ENCODE measurements at regions not wholly inside any gene's neighbourhood (a gene's known extent, or its start where the extent isn't known, plus 50 kb on each side); places are given as distances from the start of the nearest gene placed in this dataset.
"Not testable (repeated sequence)": the region's sequence is repeated elsewhere in the genome, so short reads cannot be mapped to it uniquely, and the experiment has no call there.

DNA sequence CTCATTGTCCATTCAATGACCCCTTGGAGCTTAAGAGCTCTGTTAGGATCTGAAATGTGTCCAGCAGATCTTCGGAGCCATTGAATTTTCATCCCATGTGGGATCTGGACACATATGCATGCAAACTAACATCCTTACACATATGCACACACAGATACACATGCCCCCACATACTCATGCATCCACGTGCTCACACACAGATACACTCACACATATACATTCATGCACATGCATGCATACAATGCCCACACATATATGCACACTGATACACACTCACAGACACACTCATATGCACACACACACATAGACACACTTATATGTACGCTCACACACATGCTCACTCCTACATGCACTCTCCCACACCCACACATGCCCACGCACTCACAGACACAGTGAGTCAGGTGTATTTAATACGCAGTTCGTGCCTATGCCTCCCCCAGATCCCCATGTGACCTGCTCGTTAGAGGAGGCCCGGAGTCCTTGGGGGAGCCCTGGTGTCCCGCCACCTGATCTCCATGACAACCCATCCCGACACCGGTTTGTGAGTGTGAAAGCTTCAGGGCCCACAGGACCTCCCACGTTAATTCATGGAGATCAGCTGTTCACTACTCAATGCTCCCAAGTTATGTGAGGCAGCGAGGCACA lies 121.9 kb upstream of the SULF2 start:
- H3K4me1 Mint-ChIP-seq (ENCODE audit: low read depth) = no peaks in the 10 kb centered on the region
- H3K9me3 Mint-ChIP-seq = no peaks in the 10 kb centered on the region
- H3K4me3 Mint-ChIP-seq = no peak overlapping the region
- no peaks in the 10 kb centered on the region for H3K36me3 Mint-ChIP-seq (ENCODE audit: low read depth)
- no peaks in the 10 kb centered on the region for H3K27me3 Mint-ChIP-seq (ENCODE audit: low read depth)
- H3K27ac Mint-ChIP-seq = no peak overlapping the region

DNA sequence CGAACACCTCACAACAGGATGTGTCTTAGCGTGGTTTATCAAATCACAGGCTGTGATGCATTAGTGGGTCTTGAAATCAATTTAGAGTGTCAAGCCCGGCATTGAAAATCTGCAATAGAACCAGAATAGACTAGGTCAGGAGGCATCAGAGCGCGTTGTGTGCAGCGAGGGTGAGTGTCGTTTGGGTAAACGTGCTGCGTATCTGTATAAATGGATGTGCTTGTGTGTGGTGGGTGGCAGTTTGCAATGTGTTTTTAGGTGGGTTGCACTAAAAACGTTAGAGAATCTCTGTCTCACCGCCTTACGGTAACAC lies 121.0 kb upstream of the SULF2 start:
- H3K4me3 Mint-ChIP-seq = no peak overlapping the region
- H3K36me3 Mint-ChIP-seq (ENCODE audit: low read depth) = no peaks in the 10 kb centered on the region
- no peaks in the 10 kb centered on the region for H3K4me1 Mint-ChIP-seq (ENCODE audit: low read depth)
- H3K9me3 Mint-ChIP-seq = no peaks in the 10 kb centered on the region
- H3K27ac Mint-ChIP-seq = no peak overlapping the region
- no peaks in the 10 kb centered on the region for H3K27me3 Mint-ChIP-seq (ENCODE audit: low read depth)

DNA sequence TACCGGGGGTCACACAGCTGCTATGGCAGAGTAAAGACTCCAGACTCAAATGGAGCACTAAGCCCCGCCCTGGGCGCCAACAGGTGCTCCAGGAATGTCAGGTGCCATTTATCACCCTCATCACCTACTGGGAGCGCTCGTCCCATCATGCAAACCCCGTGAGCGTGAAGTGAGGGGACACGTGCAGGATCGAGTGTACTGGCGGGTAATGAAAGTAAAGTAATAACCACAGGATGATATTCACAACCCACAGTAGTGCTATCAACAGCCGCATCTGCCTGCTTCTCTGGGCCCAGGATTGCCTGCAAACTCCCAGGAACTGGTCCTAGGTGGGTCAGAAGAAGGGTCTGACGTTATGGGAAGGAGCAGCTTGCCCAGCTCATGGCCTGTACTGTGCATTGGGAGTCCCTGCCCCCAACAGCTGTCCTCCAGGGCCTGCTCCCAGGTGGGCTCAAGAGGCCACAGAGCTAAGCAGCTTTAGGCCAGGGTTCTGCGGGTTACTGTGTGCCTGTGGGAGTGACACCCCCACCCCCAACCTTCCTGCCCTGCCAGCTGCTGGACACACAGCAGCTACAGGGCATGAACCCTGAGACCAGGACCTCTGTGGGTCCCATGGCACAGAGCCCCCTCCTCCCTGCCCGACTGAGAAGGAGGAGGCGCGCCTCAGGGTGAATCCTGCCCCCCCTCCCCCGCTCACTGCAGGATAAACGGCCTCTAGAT lies 120.5 kb upstream of the SULF2 start:
- Mint-ChIP-seq H3K4me1 (ENCODE audit: low read depth) (no peaks in the 10 kb centered on the region), H3K9me3 (no peaks in the 10 kb centered on the region), H3K27ac (no peak overlapping the region), H3K36me3 (ENCODE audit: low read depth) (no peaks in the 10 kb centered on the region), H3K27me3 (ENCODE audit: low read depth) (no peaks in the 10 kb centered on the region), H3K4me3 (no peak overlapping the region)

DNA sequence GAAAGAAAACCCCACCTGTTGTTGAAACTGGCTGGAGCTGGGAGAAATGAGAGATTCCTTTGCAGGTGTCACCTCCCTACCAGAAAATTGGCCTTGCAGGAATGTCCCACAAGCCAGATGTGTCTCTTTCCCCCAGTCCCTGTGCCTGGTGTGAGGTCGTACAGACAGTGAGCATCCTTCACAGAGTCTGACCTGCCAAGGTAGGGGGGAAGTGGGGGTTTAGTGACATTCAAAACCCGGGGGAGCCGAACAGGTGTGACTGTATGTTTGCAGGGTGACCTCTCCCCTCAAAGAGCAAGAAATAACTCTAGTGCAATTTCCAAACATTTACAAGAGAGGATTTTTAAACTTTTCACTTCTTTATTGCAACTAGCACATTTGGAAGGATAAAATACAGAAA lies 117.7 kb upstream of the SULF2 start:
- H3K4me3 Mint-ChIP-seq; H3K9me3 Mint-ChIP-seq; H3K27ac Mint-ChIP-seq; H3K27me3 Mint-ChIP-seq (ENCODE audit: low read depth); H3K4me1 Mint-ChIP-seq (ENCODE audit: low read depth); H3K36me3 Mint-ChIP-seq (ENCODE audit: low read depth): not testable (repeated sequence)

DNA sequence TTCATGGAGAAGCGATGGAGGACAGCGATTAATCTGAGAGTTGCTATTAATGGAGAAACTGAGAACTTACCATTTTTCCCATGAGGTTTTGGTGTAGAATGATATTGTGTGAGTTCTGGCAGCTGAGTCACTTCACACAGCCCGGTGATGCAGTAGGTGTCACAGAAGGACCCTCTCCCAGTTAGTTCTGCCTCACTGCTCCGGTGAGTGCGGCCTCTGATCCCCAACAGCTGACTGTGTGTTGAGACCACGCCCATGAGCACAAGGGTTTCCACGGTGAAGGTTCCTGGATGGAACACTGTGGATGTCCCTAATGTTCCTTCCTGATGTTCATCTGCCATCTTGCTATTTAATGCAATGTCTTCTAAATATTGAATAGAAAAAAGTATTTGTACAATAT lies 114.0 kb upstream of the SULF2 start:
- H3K4me1 Mint-ChIP-seq (ENCODE audit: low read depth); H3K36me3 Mint-ChIP-seq (ENCODE audit: low read depth); H3K4me3 Mint-ChIP-seq; H3K27me3 Mint-ChIP-seq (ENCODE audit: low read depth); H3K27ac Mint-ChIP-seq; H3K9me3 Mint-ChIP-seq: not testable (repeated sequence)

DNA sequence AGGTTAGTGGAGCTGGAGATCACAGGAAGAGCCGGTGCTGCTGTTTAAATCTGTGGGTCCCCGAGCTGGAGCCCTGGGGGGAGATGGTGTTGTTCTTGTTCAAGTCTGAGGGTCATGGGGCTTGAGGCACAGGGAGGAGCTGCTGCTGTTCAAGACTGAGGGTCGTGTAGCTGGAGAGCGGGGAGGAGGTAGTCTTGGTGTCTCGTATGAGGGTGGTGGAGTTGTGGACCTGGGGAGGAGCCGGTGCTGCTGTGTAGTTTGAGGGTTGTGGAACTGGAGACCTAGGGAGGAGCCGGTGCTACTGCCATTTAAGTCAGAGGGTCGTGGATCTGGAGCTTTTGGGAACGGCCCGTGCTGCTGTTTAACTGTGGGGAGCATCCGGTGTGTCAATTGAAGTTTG lies 112.2 kb upstream of the SULF2 start:
- no peaks in the 10 kb centered on the region for H3K4me1 Mint-ChIP-seq (ENCODE audit: low read depth)
- H3K27me3 Mint-ChIP-seq (ENCODE audit: low read depth) = no peaks in the 10 kb centered on the region
- no peaks in the 10 kb centered on the region for H3K9me3 Mint-ChIP-seq
- no peaks in the 10 kb centered on the region for H3K36me3 Mint-ChIP-seq (ENCODE audit: low read depth)
- no peak overlapping the region for H3K27ac Mint-ChIP-seq
- H3K4me3 Mint-ChIP-seq = no peak overlapping the region

DNA sequence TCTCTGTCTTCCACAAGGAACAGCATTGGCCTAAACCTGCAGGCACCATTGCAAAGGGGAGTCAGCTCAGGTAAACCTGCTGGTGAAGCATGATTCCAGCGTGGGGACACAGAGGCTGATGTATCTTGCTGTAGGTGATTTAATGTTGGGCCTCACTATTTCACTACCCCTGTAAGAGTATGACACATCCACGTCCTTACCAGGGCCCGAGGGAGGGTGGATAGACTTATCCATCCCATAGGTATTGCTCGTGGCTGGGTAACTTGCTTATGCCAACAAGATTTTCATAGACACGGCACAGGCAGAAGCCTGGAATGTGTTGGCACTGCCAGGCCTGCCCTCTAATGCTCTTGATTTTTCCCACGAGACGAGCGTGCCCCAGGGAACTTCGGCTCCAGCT lies 107.4 kb upstream of the SULF2 start:
- not testable (repeated sequence) for H3K9me3 Mint-ChIP-seq; H3K4me1 Mint-ChIP-seq (ENCODE audit: low read depth); H3K4me3 Mint-ChIP-seq; H3K27ac Mint-ChIP-seq; H3K36me3 Mint-ChIP-seq (ENCODE audit: low read depth); H3K27me3 Mint-ChIP-seq (ENCODE audit: low read depth)

DNA sequence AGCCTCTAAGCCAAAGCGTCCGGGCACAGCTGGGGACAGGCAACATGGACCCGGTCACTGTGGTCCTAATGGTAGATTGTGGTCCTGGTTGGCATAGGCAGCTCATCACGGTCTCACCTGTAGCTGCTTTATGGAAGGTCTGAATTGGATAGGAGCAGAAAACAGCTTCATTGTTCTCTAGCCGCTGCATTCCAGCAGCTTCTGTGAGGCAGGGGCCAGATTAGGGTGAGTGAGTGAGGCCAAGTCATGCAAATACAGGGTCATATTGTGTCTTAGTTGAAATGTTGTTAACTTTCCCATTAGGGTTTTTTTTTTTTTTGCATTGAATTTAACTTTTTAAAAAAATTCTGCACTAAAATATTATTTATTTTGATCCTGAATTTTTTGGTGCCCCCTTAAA lies 105.4 kb upstream of the SULF2 start:
- not testable (repeated sequence) for H3K4me1 Mint-ChIP-seq (ENCODE audit: low read depth); H3K36me3 Mint-ChIP-seq (ENCODE audit: low read depth); H3K9me3 Mint-ChIP-seq; H3K27ac Mint-ChIP-seq; H3K4me3 Mint-ChIP-seq; H3K27me3 Mint-ChIP-seq (ENCODE audit: low read depth)

DNA sequence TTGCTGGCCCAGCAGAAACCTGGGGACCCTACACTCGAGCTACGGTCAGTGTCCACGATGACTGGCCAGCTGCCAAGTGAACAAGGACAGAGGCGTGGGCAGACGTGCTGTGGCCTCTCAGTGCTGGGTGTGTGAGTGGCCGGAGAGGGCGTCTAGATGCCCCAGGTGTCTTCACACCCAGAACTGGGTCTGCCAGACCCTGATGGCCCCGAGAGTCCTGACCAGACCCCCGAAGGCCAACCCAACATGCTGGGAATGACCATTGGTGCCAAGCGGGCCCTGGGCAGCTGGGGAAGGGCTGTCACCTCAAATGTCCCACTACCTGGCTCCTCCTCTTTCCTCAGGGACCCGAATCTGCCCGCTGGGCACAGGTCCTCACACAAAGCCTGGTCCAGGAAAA lies 104.5 kb upstream of the SULF2 start:
- H3K27me3 Mint-ChIP-seq (ENCODE audit: low read depth); H3K4me3 Mint-ChIP-seq; H3K4me1 Mint-ChIP-seq (ENCODE audit: low read depth); H3K36me3 Mint-ChIP-seq (ENCODE audit: low read depth); H3K27ac Mint-ChIP-seq; H3K9me3 Mint-ChIP-seq: not testable (repeated sequence)

DNA sequence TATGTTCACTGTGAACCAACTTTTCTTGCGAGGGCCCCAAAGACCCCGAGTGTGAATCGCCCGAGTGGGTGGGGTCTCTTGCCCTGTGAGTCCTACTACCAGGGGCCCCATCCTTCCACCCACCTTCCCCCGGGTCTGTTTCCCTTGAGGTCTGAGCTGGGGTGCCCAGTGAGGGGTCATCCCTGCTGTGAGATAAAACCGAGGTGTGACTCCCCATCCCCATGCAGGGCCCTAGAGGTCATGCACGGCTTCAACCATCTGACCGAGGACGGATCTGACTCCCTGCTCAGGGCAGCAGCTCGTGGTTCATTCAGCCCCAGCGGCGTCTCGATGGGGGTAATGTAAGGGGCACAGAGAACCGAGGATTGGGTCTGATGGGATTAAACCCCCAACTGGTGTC lies 103.1 kb upstream of the SULF2 start:
- Mint-ChIP-seq H3K36me3 (ENCODE audit: low read depth) (no peaks in the 10 kb centered on the region), H3K9me3 (no peaks in the 10 kb centered on the region), H3K27ac (no peak overlapping the region), H3K4me1 (ENCODE audit: low read depth) (no peaks in the 10 kb centered on the region), H3K27me3 (ENCODE audit: low read depth) (no peaks in the 10 kb centered on the region), H3K4me3 (no peak overlapping the region)

DNA sequence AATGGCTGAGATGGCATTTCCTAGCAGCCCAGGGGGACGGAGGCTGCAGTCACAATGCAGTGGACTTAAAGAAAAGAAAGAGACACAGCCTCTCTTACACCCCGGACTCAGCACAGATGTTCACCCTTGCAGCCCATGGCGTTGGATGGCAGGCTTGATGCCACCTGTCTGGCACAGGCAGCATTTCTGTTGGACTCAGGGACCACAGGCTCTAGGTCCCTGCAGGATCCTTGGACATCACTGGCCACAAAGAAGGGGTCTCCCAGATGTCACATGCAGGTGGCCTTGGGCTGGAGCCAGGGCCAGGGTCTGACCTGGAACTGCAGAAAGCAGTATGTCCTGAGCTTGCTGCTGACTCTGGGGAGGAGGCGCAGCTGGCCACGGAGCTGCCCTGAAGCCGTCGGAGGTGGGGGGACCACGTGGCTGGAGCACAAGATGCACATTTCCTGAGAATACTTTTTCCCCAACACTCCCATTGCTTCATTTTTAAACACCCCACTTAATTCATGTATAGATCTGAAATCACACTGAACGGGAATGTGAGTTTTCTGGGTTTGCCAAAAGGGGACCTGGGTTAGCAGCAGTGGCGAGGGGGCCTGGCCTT lies 102.3 kb upstream of the SULF2 start:
- Mint-ChIP-seq H3K4me3 (no peak overlapping the region), H3K36me3 (ENCODE audit: low read depth) (no peaks in the 10 kb centered on the region), H3K27ac (no peak overlapping the region), H3K27me3 (ENCODE audit: low read depth) (no peaks in the 10 kb centered on the region), H3K9me3 (no peaks in the 10 kb centered on the region), H3K4me1 (ENCODE audit: low read depth) (no peaks in the 10 kb centered on the region)

DNA sequence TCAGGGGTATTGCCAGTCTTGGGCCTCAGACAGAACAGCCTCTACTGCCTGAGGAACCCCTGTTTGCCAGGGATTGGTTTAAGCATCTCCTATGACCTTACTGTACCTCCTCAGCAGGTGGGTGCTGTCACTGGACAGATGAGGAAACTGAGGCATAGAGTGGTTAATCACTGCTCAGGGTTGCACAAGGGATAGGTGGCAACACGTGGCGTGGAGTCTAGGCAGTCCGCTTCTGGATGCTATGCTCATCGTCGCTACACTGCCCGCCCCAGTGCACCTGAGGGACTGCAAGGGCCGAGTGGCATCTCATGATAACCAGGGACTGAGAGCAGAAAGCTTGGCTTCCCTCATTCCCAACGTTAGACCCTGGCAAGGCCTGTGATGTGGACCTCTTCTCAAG lies 101.8 kb upstream of the SULF2 start:
- no peaks in the 10 kb centered on the region for H3K4me1 Mint-ChIP-seq (ENCODE audit: low read depth)
- H3K27ac Mint-ChIP-seq = no peak overlapping the region
- H3K4me3 Mint-ChIP-seq = no peak overlapping the region
- H3K9me3 Mint-ChIP-seq = no peaks in the 10 kb centered on the region
- no peaks in the 10 kb centered on the region for H3K27me3 Mint-ChIP-seq (ENCODE audit: low read depth)
- no peaks in the 10 kb centered on the region for H3K36me3 Mint-ChIP-seq (ENCODE audit: low read depth)

DNA sequence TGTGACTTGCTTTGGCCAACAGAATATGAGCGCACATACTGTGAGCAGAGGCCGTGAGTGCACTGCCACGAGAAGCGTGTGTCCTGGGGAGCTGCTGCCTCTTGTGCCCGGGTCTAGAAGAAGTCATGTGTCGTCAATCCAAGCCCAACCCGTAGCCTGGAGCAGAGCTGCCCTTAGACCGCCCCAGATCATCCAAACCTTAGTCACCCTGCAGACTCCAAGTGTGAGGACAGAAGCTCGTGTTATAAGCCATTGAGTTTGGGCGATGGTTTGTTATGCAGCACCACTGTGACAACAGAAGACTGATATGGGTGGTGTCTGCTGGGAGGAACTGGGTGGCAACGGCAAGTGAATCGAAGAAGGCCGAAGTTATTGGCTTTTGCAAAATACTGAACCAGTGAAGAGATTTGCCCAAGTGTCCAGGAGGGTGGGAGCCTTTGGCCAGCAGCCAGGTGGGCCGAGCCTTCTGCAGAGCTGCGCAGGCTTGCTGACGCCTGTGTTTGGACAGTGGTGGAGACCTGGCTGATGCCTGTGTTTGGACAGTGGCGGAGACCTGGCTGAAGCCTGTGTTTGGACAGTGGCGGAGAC lies 101.3 kb upstream of the SULF2 start:
- no peak overlapping the region for H3K27ac Mint-ChIP-seq
- no peaks in the 10 kb centered on the region for H3K4me1 Mint-ChIP-seq (ENCODE audit: low read depth)
- no peaks in the 10 kb centered on the region for H3K9me3 Mint-ChIP-seq

DNA sequence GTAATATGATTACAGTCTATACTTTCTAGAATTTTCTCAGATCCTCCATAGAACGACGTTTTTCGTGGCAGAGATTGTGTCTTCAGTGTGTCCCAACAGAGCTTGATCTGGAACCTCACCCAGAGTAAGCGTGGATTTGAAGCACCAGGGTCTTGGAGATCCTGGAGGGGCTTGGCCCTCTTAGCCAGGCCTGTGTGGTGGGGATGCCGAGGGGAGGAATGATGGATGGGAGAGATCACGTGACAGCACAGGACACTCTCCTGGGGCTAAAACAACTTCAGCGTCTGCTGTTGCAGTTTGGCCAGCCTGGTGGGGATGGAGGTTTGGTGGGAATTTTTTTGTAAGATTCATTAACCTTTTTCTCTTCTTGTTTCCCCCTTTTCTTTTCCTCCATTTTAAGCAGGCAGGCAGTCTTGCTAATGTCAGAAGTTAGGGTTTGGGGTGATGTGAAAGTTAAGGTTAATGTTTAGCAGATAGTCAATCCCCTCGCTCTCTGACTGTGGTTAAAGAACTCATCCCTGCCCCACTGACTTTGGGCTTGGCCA lies 100.7 kb upstream of the SULF2 start:
- no peak overlapping the region for H3K4me3 Mint-ChIP-seq
- H3K27ac Mint-ChIP-seq = no peak overlapping the region
- H3K4me1 Mint-ChIP-seq (ENCODE audit: low read depth) = no peaks in the 10 kb centered on the region
- H3K36me3 Mint-ChIP-seq (ENCODE audit: low read depth) = no peaks in the 10 kb centered on the region
- H3K9me3 Mint-ChIP-seq = no peaks in the 10 kb centered on the region
- H3K27me3 Mint-ChIP-seq (ENCODE audit: low read depth) = no peaks in the 10 kb centered on the region

More for the DNA sequence above, 101.3 kb upstream of the SULF2 start:
- no peaks in the 10 kb centered on the region for H3K27me3 Mint-ChIP-seq (ENCODE audit: low read depth)
- H3K4me3 Mint-ChIP-seq = no peak overlapping the region
- no peaks in the 10 kb centered on the region for H3K36me3 Mint-ChIP-seq (ENCODE audit: low read depth)

DNA sequence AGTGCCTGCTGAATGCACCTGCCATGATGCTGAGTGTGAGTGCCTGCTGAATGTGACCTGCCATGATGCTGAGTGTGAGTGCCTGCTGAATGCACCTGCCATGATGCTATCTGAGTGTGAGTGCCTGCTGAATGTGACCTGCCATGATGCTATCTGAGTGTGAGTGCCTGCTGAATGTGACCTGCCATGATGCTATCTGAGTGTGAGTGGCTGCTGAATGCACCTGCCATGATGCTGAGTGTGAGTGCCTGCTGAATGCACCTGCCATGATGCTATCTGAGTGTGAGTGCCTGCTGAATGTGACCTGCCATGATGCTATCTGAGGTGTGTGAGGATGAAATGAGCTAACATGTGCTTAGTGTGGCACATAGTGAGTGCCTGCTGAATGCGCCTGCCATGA lies 98.7 kb upstream of the SULF2 start:
- not testable (repeated sequence) for H3K27me3 Mint-ChIP-seq (ENCODE audit: low read depth); H3K4me1 Mint-ChIP-seq (ENCODE audit: low read depth); H3K36me3 Mint-ChIP-seq (ENCODE audit: low read depth); H3K9me3 Mint-ChIP-seq; H3K4me3 Mint-ChIP-seq; H3K27ac Mint-ChIP-seq

All from T-helper 1 cell treated with Interleukin-12 subunit alpha and Interleukin-12 subunit beta and Interleukin-4 antibody, amounts not matched to agents 30 μg/mL and 1 μg/mL, for 36 hours (primary cell).